Astrocyte (in vitro differentiated cells and primary cell): ENCODE measurements at regions not wholly inside any gene's neighbourhood (a gene's known extent, or its start where the extent isn't known, plus 50 kb on each side); places are given as distances from the start of the nearest gene placed in this dataset.

Source experiments
- DNase-seq: peaks from one replicate; pipeline ENCODE4 v3.0.0-alpha.2; 2010; ENCODE audit warnings: low read depth
- FAIRE-seq: peaks from 2 replicates; lab custom pipeline; 2011; peaks lifted over from hg19 to GRCh38; lab: Jason Lieb, UNC
- H2AFZ ChIP-seq: 2 replicates; pipeline ENCODE4 v1.6.0; 2012; ENCODE audit warnings: low read depth, low read length, inconsistent platforms
- H3K27ac ChIP-seq: 2 replicates; pipeline ENCODE4 v1.5.1; 2011; ENCODE audit warnings: low read depth, low read length, inconsistent platforms
- H3K27me3 ChIP-seq: 2 replicates; pipeline ENCODE4 v1.6.0; 2011; ENCODE audit warnings: low read length, inconsistent platforms; ENCODE audit not compliant: insufficient read depth
- H3K36me3 ChIP-seq: 2 replicates; pipeline ENCODE4 v1.5.1; 2011; ENCODE audit warnings: low read length, inconsistent platforms; ENCODE audit not compliant: insufficient read depth
- H3K4me1 ChIP-seq: 2 replicates; pipeline ENCODE4 v1.5.1; 2011; ENCODE audit warnings: low read length, inconsistent platforms; ENCODE audit not compliant: insufficient read depth
- H3K4me2 ChIP-seq: 2 replicates; pipeline ENCODE4 v1.6.0; 2012; ENCODE audit warnings: low read length, inconsistent platforms
- H3K4me3 ChIP-seq: 2 replicates; pipeline ENCODE4 v1.5.1; 2011; ENCODE audit warnings: low read depth, mild to moderate bottlenecking, low read length, inconsistent platforms; ENCODE audit not compliant: insufficient read depth
- H3K79me2 ChIP-seq: 2 replicates; pipeline ENCODE4 v1.6.0; 2012; ENCODE audit warnings: mild to moderate bottlenecking, low read length, inconsistent platforms; ENCODE audit not compliant: insufficient read depth
- H3K9ac ChIP-seq: 2 replicates; pipeline ENCODE4 v1.6.0; 2012; ENCODE audit warnings: mild to moderate bottlenecking, low read length, inconsistent platforms
- H3K9me3 ChIP-seq: 2 replicates; pipeline ENCODE4 v1.5.1; 2012; ENCODE audit warnings: low read depth, mild to moderate bottlenecking, low read length, inconsistent platforms; ENCODE audit not compliant: insufficient read depth
- H4K20me1 ChIP-seq: 2 replicates; pipeline ENCODE4 v1.6.0; 2012; ENCODE audit warnings: low read length, inconsistent platforms; ENCODE audit not compliant: insufficient read depth
- H3K27ac Mint-ChIP-seq: one replicate; pipeline ENCODE4 v1.8.0; 2021; ENCODE audit warnings: mild to moderate bottlenecking, mixed read lengths; ENCODE audit not compliant: unreplicated experiment
- H3K27me3 Mint-ChIP-seq: one replicate; pipeline ENCODE4 v1.8.0; 2021; ENCODE audit warnings: low read depth, mixed read lengths; ENCODE audit not compliant: unreplicated experiment
- H3K36me3 Mint-ChIP-seq: one replicate; pipeline ENCODE4 v1.8.0; 2021; ENCODE audit warnings: low read depth, mixed read lengths; ENCODE audit not compliant: unreplicated experiment
- H3K4me1 Mint-ChIP-seq: one replicate; pipeline ENCODE4 v1.8.0; 2021; ENCODE audit warnings: low read depth, mixed read lengths; ENCODE audit not compliant: unreplicated experiment
- H3K4me3 Mint-ChIP-seq: one replicate; pipeline ENCODE4 v1.8.0; 2021; ENCODE audit warnings: mild to moderate bottlenecking, moderate library complexity, mixed read lengths; ENCODE audit not compliant: unreplicated experiment
- H3K9me3 Mint-ChIP-seq: one replicate; pipeline ENCODE4 v1.8.0; 2021; ENCODE audit warnings: mild to moderate bottlenecking, mixed read lengths; ENCODE audit not compliant: unreplicated experiment
- CTCF ChIP-seq: IDR thresholded peaks from 2 replicates; pipeline ENCODE4 v1.5.1; 2011; ENCODE audit warnings: low read depth, mild to moderate bottlenecking, inconsistent platforms, low read length, moderate library complexity; ENCODE audit not compliant: insufficient read depth
- EZH2 ChIP-seq: IDR thresholded peaks from 2 replicates; pipeline ENCODE4 v1.6.1; 2012; ENCODE audit warnings: mild to moderate bottlenecking, low read length, inconsistent platforms; ENCODE audit not compliant: insufficient read depth

DNA sequence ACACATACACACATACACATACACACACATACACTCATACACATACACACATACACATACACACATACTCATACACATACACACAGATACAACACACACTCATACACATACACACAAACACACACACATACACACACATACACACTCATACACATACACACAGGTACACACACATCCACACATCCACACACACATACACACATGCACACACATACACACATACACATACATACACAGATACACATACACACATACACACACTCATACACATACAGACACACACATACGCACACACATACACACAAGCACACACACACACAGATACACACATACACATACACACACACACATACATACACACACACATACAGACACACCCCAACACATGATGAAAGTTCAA lies 729.1 kb upstream of the SOX11 start:
- H3K27me3 ChIP-seq: no peaks in the 10 kb centered on the region
- no peak overlapping the region for H3K9ac ChIP-seq
- H2AFZ ChIP-seq: no peak overlapping the region
- Mint-ChIP-seq H3K4me1 (no peaks in the 10 kb centered on the region), H3K27ac (no peak overlapping the region), H3K36me3 (no peaks in the 10 kb centered on the region), H3K27me3 (no peaks in the 10 kb centered on the region), H3K9me3 (no peaks in the 10 kb centered on the region), H3K4me3 (no peak overlapping the region)
- H3K9me3 ChIP-seq: peaks cover 3% of the 10 kb centered on the region
- no peak for DNase-seq
- H3K36me3 ChIP-seq: no peaks in the 10 kb centered on the region
- no peaks in the 10 kb centered on the region for H3K79me2 ChIP-seq
- FAIRE-seq: no peak
- no peaks in the 10 kb centered on the region for H4K20me1 ChIP-seq
- H3K27ac ChIP-seq: no peak overlapping the region
- no peaks in the 10 kb centered on the region for H3K4me1 ChIP-seq
- H3K4me2 ChIP-seq: no peak overlapping the region
- TF ChIP-seq CTCF: no peak
- no peak for TF ChIP-seq EZH2
- no peak overlapping the region for H3K4me3 ChIP-seq

DNA sequence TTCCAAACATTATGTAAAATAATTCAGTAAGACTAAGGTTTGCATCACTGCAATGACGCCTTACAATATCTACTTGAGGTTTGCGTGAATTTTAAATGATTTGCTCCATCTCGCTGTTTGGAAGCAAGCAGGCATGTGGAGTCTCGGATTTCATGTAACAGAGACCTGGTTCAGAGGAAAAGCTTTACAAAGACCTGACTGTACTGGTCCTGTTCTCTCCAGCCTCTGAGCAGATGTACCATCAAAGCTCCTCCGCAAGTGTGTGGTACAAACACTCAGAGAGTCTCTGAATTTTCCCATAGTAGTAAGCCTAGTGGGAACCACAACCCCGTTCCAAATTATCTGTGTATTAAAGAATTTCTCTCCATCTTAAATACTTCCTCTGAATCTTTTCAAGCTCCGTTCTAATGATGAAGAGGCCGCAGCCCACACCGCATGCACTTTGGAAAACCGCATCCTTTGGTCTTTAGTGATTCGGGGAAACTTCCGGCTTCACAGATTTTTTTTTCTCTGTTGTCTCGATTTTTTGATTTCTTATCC lies 728.1 kb upstream of the SOX11 start:
- FAIRE-seq: no peak
- no peaks in the 10 kb centered on the region for H3K36me3 ChIP-seq
- H3K79me2 ChIP-seq: no peaks in the 10 kb centered on the region
- H3K4me1 ChIP-seq: no peaks in the 10 kb centered on the region
- no peak overlapping the region for H3K4me2 ChIP-seq
- Mint-ChIP-seq H3K4me1 (no peaks in the 10 kb centered on the region), H3K27ac (no peak overlapping the region), H3K4me3 (no peak overlapping the region), H3K27me3 (no peaks in the 10 kb centered on the region), H3K9me3 (no peaks in the 10 kb centered on the region), H3K36me3 (no peaks in the 10 kb centered on the region)
- no peaks in the 10 kb centered on the region for H4K20me1 ChIP-seq
- H3K9ac ChIP-seq: no peak overlapping the region
- no peak for TF ChIP-seq CTCF
- TF ChIP-seq EZH2: no peak
- no peak for DNase-seq
- H3K9me3 ChIP-seq: peaks cover 3% of the 10 kb centered on the region
- H3K4me3 ChIP-seq: no peak overlapping the region
- H3K27me3 ChIP-seq: no peaks in the 10 kb centered on the region
- no peak overlapping the region for H3K27ac ChIP-seq
- no peak overlapping the region for H2AFZ ChIP-seq

- Histone ChIP-seq H3K9me3 (peaks cover 3% of the 10 kb centered on the region), H3K9ac (no peak overlapping the region), H3K4me3 (no peak overlapping the region), H2AFZ (no peak overlapping the region), H3K27ac (no peak overlapping the region), H3K36me3 (no peaks in the 10 kb centered on the region), H4K20me1 (no peaks in the 10 kb centered on the region), H3K4me1 (no peaks in the 10 kb centered on the region), H3K79me2 (no peaks in the 10 kb centered on the region), H3K4me2 (no peak overlapping the region), H3K27me3 (no peaks in the 10 kb centered on the region)
- FAIRE-seq: no peak
- no peak overlapping the region for H3K4me3 Mint-ChIP-seq
- H3K4me1 Mint-ChIP-seq: no peaks in the 10 kb centered on the region
- DNase-seq: no peak
- H3K27ac Mint-ChIP-seq: no peak overlapping the region
- H3K9me3 Mint-ChIP-seq: no peaks in the 10 kb centered on the region
- no peaks in the 10 kb centered on the region for H3K36me3 Mint-ChIP-seq
- no peak for TF ChIP-seq CTCF
- no peaks in the 10 kb centered on the region for H3K27me3 Mint-ChIP-seq
Observed at GRCh38 chr2:4964579-4964978, 727.6 kb upstream of the SOX11 start.
